HG02798 (cell line): ENCODE measurements at regions not wholly inside any gene's neighbourhood (a gene's known extent, or its start where the extent isn't known, plus 50 kb on each side); places are given as distances from the start of the nearest gene placed in this dataset.

Experiments
- ATAC-seq: cut with Tn5 transposase; IDR thresholded peaks from one replicate; pipeline ENCODE4 v1.9.1; 2021; ENCODE audit warnings: mild to moderate bottlenecking; ENCODE audit not compliant: unreplicated experiment, poor library complexity

DNA sequence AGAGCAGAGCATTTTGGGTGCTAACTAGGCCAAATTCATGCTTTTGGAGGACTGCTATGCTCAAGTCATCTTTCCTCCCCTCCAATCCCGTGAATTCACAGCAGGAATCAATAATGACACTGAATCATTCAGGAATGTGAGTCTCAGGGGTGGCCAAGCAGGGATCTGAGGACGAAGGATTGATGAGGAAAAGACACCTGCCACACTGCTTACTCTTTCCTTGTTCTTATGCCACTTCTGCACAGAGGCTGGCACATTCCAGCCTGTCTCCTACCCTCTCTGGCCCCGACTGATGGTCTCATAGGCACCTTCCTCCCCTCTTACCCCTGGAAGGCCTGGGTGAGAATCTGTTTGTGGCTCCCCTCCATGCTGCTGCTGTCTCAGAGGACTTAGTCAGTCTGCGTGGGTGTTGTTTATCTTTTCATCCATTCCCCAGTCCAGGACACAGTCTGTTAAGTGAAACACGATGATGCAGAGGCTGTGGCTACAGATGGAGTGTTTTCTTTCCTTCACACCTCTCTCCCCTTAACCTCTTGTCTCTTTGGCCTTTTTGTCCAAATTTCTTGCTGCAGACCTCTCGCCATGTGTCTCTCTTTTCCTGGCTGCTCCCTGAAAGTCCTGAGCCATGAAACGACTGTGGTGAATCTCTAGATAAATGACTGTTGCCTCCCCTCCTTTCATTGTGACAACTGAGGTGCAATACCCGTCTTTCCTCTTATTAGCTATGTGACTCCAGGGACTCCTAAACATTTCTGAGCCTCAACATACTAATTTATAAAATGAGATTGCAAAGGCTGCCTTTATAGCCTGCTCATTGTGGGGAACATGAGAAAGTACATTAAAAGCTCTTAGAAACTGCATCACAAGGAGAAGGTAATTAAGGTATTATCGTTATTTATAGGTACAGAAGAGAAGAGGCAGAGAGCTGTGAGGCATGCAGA, 86.9 kb downstream of the RDH14 start:
- no peak for ATAC-seq

DNA sequence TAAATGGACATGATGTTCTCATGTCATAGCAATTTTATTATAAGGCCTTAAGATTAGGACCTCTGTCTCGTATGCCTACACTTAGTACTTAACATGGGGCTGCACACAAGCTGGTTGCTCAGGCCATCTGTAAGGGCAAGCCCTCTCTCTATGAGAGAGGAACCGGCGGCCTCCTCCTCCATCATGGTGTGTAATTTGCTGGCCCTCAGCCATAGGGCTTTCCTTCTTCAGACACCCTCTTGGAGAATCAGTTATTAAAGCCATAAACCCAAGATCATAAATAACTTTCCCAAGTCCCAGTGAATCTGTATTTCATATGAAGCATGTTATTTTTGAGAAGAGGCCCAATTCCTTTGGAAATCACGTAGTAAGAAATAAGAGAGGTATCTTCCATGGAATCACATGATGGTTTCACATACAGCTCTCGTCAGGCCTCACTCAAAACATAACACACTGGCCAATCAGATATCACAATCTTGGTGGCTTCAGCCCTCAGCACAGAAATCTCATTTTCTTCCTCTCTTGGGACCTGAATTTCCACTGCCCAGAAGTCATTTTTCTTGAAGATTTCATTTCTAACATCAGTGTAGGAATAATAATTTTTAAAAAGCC, 92.6 kb downstream of the RDH14 start:
- no peak for ATAC-seq

DNA sequence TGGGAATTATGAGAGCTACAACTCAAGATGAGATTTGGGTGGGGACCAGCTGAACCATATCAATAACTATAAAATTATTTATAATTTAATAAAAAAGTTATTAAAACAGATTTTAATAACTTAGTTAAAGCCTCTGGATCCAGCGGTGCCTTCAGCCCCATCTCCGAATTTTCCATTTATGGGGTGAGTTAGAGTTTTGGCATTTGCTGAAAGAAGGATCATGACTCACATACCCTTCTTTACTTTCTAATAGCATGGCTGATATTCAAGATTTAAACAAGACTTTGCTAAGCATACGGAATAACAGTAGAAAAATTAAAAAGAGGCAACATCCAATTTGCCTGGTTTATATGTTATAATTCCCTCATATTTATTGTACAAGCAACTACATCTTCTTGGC, 94.5 kb downstream of the RDH14 start:
- no peak for ATAC-seq

DNA sequence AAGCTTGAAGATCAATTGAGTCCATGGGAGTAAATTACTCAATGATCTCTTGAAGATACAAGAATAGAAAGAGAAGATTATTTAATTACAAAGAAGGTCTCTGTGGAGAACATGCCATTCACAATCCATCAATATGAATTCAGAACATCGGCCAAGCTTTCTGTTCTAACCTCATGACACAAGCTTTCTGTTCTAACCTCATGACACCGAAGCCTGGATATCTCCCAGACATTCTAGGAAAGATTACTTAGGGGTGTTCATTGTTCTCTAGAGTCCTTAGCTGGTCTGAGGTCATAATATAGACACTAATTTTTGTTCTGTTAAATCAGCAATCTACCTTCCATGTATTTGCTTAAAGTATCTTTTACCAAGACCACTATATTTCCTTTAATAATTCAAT, 95.5 kb downstream of the RDH14 start:
- no peak for ATAC-seq

DNA sequence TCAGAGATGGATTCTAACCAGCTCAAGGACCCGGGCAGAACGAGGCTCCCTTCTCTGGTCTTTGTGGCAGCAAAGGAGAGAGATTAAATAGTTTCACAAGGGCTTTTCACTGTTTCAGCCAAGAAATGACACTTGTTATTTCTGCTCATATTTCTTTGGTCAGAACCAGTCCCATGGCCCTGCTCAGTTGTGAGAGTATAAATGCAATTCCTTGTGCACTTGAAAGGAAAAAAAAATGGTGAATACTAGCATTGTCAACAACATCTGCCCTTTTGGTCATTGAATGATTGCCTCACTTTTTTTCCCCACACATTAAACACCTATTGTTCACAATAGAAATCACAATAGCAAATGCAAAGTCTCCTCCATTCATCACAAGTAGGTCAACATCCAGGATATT, 104.4 kb downstream of the RDH14 start:
- no peak for ATAC-seq

DNA sequence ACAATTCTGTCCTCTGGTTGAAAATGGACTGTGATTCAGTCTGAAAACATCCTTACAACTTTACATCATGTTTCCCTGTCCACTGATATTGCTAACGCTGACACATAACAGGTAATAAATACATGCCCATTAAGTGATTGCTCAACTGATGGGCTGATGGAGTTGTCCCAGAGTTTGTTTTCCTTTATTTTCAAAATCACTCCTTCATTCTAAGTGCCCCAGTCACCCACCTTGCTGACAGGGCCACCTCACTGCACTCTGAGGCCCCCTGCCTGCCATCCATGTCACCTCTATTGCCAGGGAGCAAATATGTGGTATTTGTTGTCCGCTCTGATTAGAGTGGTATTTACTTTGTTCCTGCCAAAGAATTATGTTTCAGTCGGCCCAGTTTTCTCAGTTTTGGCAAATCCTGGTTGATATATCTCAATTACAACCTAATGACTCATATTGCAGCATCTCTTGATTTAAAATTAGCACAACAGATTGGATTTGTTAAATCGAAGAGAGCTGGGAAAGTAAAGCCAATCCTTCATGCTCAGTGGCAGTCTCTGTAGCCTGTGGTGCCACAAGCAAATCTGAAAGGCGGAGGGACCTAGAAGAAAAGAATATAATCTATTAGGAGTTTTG, 105.1 kb downstream of the RDH14 start:
- no peak for ATAC-seq

DNA sequence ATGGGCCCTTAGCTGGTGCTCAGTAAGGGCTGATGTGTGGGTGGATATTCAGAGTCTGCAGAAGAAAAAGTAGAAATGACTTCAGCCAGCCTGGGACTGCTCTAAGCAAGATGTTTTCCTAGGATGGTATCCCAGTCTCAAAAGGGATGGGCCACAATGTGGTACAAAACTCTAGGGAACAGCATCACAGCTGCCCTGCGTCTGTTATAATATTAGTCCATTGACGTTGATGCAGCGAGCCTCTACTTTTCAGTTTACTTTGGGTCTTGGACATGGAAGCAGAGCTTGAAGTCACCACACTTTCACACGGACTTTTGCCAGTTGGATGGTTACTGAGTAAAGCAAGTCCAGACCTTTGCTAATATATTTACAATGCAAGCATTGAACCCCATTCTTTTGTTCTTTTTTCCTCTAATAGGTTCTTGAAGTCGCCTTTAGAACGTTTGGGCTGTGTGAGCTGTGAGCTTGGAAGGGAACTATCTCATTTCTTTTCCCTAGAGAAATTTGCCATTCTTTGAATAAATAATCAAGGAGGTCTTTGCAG, 105.7 kb downstream of the RDH14 start:
- no peak for ATAC-seq

DNA sequence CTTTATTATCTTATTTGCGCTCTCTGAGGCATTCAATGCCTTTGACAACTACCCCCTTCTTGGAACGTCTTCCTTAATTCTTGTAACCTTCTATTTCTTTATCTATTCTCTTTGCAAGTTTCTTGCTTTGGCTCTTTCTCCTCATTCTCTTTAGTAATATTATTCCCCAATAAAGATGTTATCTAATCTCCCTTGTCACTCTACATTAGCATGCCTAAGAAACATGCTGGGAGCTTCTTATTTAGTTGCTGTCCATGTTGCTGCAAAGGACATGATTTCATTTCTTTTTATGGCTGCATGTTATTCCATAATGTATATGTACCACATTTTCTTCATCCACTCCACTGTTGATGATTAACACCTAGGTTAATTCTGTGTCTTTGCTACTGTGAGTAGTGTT, 113.7 kb downstream of the RDH14 start:
- no peak for ATAC-seq

DNA sequence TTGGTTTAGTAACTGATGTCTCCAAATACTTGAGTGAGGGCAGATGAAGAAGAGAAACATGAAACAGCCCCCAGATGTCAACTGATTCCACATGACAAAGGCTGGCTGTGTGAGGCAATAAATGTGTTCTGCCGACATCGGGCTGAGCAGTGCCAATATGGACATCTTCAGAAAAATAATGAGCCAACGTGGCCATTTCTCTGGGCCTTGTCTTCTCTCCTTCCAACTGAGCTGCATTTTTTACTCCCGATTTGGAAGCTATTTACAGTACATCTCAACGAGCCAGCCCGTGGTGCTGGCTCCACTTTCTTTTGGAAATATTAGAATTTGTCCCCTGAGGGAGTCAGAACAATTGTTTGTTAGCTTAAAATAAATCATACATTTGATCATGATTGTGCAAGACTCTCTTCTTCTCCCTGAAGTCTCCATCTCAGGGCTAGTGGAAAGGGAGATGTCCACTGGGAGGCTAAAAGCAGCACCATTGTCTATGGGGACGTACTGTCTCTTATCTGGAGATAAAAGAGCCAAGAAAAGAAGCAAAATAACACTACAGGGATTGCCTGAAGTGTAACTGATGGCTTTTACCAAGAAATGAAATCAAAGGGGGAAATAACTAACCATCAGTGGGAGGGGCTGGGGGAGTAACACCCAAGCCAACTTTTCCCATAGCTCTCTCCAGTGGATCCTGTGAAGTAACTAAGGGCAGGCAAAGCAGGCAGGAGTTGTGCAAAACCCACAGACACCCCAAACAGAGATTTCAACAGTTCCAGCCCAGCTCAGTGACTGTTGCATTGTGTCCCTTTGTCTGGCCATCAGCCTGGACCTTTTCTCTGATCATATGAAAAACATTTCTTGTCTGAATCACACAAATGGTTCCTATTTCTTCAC, 114.8 kb downstream of the RDH14 start:
- ATAC-seq: no peak

DNA sequence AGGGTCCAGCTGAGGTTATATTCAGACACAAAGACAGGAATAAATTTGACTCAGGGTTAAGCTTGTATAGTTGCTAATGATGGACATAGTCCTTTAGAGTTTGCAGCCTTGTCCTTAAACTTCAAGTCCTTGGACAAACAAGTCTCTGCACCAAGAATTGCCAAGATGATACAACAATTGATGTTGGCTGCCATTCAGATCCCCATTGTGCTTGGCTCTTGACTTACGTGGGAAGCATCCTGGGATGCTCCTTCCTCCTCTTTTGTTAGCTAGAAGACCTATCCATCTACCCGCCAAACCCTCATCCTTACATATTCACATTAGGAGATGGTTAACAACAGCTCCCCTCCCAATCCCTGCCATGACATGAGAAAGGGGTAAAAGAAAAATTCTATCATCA, 115.6 kb downstream of the RDH14 start:
- no peak for ATAC-seq

DNA sequence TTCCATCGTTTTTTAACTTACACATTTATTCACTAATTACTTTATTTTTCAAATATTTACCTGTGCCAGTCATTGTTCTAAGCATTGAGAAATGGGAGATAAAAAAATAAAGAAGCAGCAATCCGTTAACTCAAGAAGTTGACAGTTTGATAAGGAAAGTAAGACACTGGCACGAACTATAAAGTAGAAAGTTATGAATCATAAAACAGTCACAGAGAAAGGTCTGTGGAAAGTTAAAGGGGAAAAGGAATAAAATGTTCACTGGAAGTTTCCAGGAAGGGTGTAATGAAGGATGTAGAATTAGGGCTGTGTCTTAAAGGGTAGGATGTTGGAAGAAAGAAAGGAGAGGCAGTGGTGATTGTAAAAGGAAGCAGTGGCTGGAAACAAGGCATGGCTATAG, 118.9 kb downstream of the RDH14 start:
- ATAC-seq: no peak

DNA sequence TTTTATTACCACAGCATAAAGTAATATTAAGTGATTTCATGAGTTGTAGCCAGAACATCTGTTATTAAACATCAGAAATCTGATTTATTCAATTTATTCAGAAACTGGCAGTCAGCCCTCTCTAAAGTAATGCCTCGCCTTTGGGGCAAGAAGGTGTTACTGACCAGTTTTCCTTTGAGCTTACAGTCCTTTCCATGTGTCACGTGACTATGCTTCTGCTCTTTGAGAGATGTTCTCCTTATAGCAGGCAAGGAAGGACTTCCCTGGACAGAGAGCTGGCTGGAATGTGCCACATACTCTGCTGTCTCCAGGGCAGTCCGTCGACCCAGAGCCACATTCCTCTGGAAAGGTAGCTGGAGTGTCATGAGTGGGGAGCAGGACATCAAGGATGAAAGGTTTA, 119.7 kb downstream of the RDH14 start:
- ATAC-seq: no peak

DNA sequence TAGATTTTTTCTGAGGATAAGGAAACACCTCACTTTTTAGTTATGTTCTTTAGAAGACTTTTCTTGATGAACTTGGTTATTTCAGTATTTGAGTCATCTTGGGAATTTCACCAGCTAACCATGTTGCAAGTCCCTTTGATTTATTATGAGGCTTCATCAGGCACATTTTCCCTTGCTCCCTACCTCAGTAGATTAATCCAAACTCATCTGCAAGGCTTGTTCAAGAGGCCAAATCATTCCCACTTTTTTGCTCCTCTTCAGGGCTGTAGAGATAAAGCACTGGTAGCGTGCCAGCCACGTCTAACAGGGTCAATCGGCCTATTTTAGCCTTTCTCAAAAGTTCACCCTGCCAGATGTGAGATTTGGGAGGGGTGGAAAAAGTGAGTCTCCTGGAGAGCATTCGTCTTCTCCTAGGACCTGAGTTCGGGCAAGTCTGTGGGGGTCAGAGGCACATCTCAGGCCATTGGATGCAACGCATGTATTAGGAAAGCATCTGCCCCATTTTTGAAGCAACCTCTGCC, 120.3 kb downstream of the RDH14 start:
- no peak for ATAC-seq

DNA sequence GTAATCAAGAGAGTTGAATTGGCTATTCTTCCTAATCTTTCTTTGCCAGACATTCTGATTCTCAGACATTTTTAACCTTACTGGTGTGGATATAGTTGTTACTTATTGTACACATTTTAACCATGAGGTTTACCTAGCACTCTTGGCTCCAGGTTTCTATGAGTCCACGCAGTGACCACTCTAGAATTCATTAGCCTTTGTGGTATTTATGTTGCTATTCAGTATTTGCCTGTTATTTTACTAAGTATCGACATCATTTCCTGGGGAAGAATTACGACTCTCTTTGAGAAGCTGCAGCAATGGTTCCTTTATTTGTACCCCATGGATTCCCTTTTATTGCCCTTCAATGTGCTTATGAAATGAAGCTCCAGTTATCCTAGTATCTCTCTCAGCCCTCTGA, 120.7 kb downstream of the RDH14 start:
- ATAC-seq: no peak

DNA sequence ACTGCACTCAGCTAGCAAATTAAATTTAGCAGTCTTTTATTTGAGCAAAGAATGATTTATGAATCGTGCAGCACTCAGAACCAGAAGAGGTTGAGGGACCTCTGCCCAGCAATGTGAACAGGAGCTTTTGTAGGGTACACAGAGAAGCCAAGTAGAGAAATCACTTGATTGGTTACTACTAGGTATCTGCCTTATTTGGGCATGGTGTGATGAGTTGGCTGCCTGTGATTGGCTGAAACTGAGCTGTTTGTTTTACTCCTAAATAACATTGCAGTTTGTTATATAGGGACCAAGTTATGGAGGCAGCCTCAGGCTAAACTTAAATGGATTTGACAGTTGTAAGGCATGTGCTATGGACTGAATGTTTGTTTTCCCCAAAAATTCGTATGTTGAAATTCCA, 122.5 kb downstream of the RDH14 start:
- no peak for ATAC-seq

DNA sequence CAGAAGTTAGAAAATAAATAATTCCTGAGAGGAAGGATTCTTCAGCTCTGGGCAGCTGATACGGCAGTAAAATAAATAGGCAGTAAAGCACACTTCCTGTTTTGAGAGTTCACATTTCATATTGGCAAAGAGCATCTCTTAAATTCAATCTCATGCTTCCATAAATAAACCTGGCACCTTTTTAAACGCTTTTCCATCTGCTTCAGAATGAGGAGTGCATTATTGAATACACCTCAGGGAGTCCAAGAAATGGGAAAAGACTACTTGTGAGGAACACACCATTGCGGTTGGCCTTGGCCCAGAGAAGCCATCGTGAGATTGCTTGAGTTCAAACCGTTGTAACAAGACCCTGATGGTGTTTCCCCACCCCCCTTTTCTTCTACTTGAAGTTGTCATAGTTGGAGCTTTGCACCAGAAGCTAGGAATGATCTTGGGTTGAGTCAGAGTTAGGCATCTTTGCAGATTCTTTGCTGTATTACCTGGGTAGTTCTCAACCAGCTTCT, 123.9 kb downstream of the RDH14 start:
- ATAC-seq: no peak

DNA sequence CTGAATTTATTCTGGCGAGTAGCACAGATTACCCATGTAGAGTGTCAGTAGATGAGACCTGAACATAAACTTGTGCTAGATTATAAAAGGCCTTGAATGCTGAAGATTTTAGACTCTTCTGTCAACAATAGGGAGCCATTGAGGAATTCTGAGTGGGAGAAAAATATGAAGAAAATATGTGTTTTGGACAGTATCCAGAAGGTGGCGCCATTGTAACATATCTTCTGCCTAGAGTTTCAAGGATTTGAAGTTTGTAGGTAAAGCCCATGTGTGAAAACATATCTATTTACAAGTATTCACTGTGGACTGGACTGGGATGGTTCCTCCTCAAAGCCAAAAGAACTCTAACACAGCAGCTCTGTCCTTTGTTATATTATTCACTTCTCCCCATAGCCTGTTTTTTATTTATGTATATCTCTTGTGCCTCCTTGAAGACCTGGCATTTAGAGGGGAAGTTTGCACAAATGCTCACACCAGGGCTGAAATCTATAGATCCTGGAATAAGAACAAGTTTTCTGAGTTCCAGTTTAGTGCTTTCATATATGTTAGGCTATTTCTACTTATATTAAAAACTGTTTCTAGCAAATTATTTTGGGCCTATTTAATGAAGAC, 124.9 kb downstream of the RDH14 start:
- ATAC-seq: no peak

DNA sequence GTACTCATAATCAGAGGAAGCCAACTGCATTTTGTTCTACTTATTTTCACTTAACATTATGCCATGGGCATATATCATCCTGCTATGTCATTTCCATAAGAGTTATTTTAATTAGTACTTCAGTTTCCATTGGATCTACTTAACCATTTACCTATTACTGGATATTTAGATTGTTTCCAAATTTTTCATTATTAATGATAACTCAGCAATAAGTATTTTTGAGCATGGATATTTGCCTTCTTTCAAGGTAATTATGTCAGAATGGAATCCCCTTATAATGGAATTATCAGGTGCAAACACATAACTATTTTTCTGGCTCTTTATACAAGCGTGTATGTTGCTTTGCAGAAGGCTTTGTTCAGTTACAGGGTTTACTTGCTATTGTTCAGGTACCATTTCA, 126.6 kb downstream of the RDH14 start:
- ATAC-seq: no peak

DNA sequence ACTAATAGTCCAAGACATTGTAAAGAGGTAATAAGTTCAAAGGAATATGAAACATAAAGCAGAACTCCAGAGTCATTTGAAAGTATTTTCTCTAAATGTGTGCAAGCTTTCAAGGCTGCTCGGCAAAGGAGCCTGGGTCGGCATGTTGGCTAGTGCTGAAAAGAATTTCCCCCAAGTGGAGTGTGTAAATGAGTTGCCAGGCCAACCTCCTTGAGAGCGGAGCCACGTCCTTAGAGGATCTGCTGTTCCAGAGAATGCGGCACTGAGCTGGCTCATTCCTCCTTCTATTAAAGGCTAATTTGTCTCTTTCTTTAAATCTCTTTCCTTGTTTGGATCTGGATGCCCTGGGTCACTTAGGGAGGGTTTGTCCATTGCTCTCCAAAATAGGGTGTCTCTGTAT, 127.5 kb downstream of the RDH14 start:
- ATAC-seq: no peak
